ENCODE measurements at regions not wholly inside any gene's neighbourhood (a gene's known extent, or its start where the extent isn't known, plus 50 kb on each side); places are given as distances from the start of the nearest gene placed in this dataset.
A peak's percentile ranks its signal among the peaks of the same experiment; 100 is the strongest.
"Not testable (repeated sequence)": the region's sequence is repeated elsewhere in the genome, so short reads cannot be mapped to it uniquely, and the experiment has no call there.

GRCh38 chr15:55126111-55126510, 70.6 kb downstream of the RSL24D1 start:
- no peak for DNase-seq (ENCODE audit: low read depth in 4 of 4, low spot score in 3 of 4)

- no peak for DNase-seq (ENCODE audit: low read depth in 4 of 4, low spot score in 3 of 4)
Observed at GRCh38 chr15:55124616-55125015, 72.1 kb downstream of the RSL24D1 start.

GRCh38 chr15:55118344-55118870, 78.3 kb downstream of the RSL24D1 start:
- DNase-seq (ENCODE audit: low read depth in 4 of 4, low spot score in 3 of 4): no peak

- no peak for DNase-seq (ENCODE audit: low read depth in 4 of 4, low spot score in 3 of 4)
Observed at GRCh38 chr15:55116636-55117035, 80.1 kb downstream of the RSL24D1 start.

GRCh38 chr15:55113736-55114135, 83.0 kb downstream of the RSL24D1 start:
- no peak for DNase-seq (ENCODE audit: low read depth in 4 of 4, low spot score in 3 of 4)

- no peak for DNase-seq (ENCODE audit: low read depth in 4 of 4, low spot score in 3 of 4)
Observed at GRCh38 chr15:55112706-55113105, 84.0 kb downstream of the RSL24D1 start.

- no peak for DNase-seq (ENCODE audit: low read depth in 4 of 4, low spot score in 3 of 4)
Observed at GRCh38 chr15:55110446-55110845, 86.3 kb downstream of the RSL24D1 start.

- DNase-seq (ENCODE audit: low read depth in 4 of 4, low spot score in 3 of 4): peak; percentile 37 to 63 (median 47)
Observed at GRCh38 chr15:55108858-55109518, 87.8 kb downstream of the RSL24D1 start.

- no peak for DNase-seq (ENCODE audit: low read depth in 4 of 4, low spot score in 3 of 4)
Observed at GRCh38 chr15:55108448-55108847, 88.3 kb downstream of the RSL24D1 start.

GRCh38 chr15:55106155-55106554, 90.6 kb downstream of the RSL24D1 start:
- DNase-seq (ENCODE audit: low read depth in 4 of 4, low spot score in 3 of 4): no peak

- DNase-seq (ENCODE audit: low read depth in 4 of 4, low spot score in 3 of 4): no peak
Observed at GRCh38 chr15:55094136-55094535, 102.6 kb downstream of the RSL24D1 start.

GRCh38 chr15:55088207-55088606, 108.5 kb downstream of the RSL24D1 start:
- DNase-seq (ENCODE audit: low read depth in 4 of 4, low spot score in 3 of 4): no peak

- no peak for DNase-seq (ENCODE audit: low read depth in 4 of 4, low spot score in 3 of 4)
Observed at GRCh38 chr15:55084673-55085072, 112.1 kb downstream of the RSL24D1 start.

- no peak for DNase-seq (ENCODE audit: low read depth in 4 of 4, low spot score in 3 of 4)
Observed at GRCh38 chr15:55084216-55084615, 112.5 kb downstream of the RSL24D1 start.

- not testable (repeated sequence) for DNase-seq (ENCODE audit: low read depth in 4 of 4, low spot score in 3 of 4)
Observed at GRCh38 chr15:55077052-55077451, 119.7 kb downstream of the RSL24D1 start.

- no peak for DNase-seq (ENCODE audit: low read depth in 4 of 4, low spot score in 3 of 4)
Observed at GRCh38 chr15:55074431-55074830, 122.3 kb downstream of the RSL24D1 start.

GRCh38 chr15:55063970-55064369, 132.8 kb downstream of the RSL24D1 start:
- not testable (repeated sequence) for DNase-seq (ENCODE audit: low read depth in 4 of 4, low spot score in 3 of 4)

- no peak for DNase-seq (ENCODE audit: low read depth in 4 of 4, low spot score in 3 of 4)
Observed at GRCh38 chr15:55060836-55061235, 135.9 kb downstream of the RSL24D1 start.

- no peak for DNase-seq (ENCODE audit: low read depth in 4 of 4, low spot score in 3 of 4)
Observed at GRCh38 chr15:55056500-55056899, 140.2 kb downstream of the RSL24D1 start.

- DNase-seq (ENCODE audit: low read depth in 4 of 4, low spot score in 3 of 4): no peak
Observed at GRCh38 chr15:55044162-55044561, 152.6 kb downstream of the RSL24D1 start.

GRCh38 chr15:55037071-55037470, 159.7 kb downstream of the RSL24D1 start:
- no peak for DNase-seq (ENCODE audit: low read depth in 4 of 4, low spot score in 3 of 4)

GRCh38 chr15:55035749-55036148, 161.0 kb downstream of the RSL24D1 start:
- DNase-seq (ENCODE audit: low read depth in 4 of 4, low spot score in 3 of 4): no peak

- no peak for DNase-seq (ENCODE audit: low read depth in 4 of 4, low spot score in 3 of 4)
Observed at GRCh38 chr15:55033574-55033973, 163.2 kb downstream of the RSL24D1 start.

All from right renal pelvis (tissue), 4 donors.